K562 (cell line): ENCODE measurements at regions not wholly inside any gene's neighbourhood (a gene's known extent, or its start where the extent isn't known, plus 50 kb on each side); places are given as distances from the start of the nearest gene placed in this dataset.

Experiments
- ATAC-seq: fragments of 200-7000 bp; cut with Tn5 transposase; 3 replicates; pipeline ENCODE4 v1.9.1; 2020; ENCODE audit warnings: moderate library complexity
- BruUV-seq: library from RNA; stranded (reverse); fragments of 400-500 nt; replicated peaks from 2 replicates; lab custom pipeline; 2021; lab: Mats Ljungman, UMichigan
- CTCF ChIA-PET: fragments of 300-600 bp; formaldehyde crosslinking; extraction: SDS; loops from one replicate; lab custom pipeline; 2021; ENCODE audit warnings: low intra/inter-chr PET ratio; lab: Yijun Ruan, JAX
- POLR2A ChIA-PET: fragments of 300-600, 350-650 bp; sonication (Branson Sonifier 250); formaldehyde crosslinking; extraction: SDS; loops from one replicate; lab custom pipeline; 2021; ENCODE audit warnings: antibody characterized with exemption, inconsistent platforms; lab: Yijun Ruan, JAX
- DNase-seq, 4 experiments: peaks; one replicate each; pipeline versions ENCODE4 v3.0.0 to v3.0.0-alpha.2; 2011 to 2018; ENCODE audit warnings: low spot score in 3 of 4, mixed read lengths in 3 of 4; ENCODE audit errors: extremely low read depth in 1 of 4
- FAIRE-seq: peaks from 2 replicates; lab custom pipeline; 2011; peaks lifted over from hg19 to GRCh38; lab: Jason Lieb, UNC
- H2AFZ ChIP-seq: 2 replicates; pipeline ENCODE4 v1.6.0; 2011; ENCODE audit warnings: low read depth, low read length, control low read depth, inconsistent platforms
- H3K27ac ChIP-seq: fragments of 200-600 bp; 3 replicates; pipeline ENCODE4 v1.8.0; 2011; ENCODE audit warnings: low read depth, mild to moderate bottlenecking, control low read depth, inconsistent platforms, low read length, moderate library complexity, mixed read lengths; ENCODE audit errors: extremely low read depth
- H3K27me3 ChIP-seq, 2 experiments: fragments of 300-600 bp in 1 of 2; 2 replicates in 1 of 2; 3 replicates in 1 of 2; pipeline versions ENCODE4 v1.6.0 to v1.8.0; 2011; ENCODE audit warnings: inconsistent platforms in 2 of 2, low read length in 2 of 2, mild to moderate bottlenecking in 1 of 2, mixed read lengths in 1 of 2, moderate library complexity in 1 of 2; ENCODE audit not compliant: control insufficient read depth in 2 of 2, insufficient read depth in 2 of 2
- H3K36me3 ChIP-seq: fragments of 300-600 bp; 3 replicates; pipeline ENCODE4 v1.8.0; 2011; ENCODE audit warnings: mild to moderate bottlenecking, low read length, inconsistent platforms; ENCODE audit not compliant: control insufficient read depth, insufficient read depth
- H3K4me1 ChIP-seq, 2 experiments: fragments of 200-600 bp in 1 of 2; replicated peaks in 1 of 2; 2 replicates in 1 of 2; 3 replicates in 1 of 2; pipeline versions ENCODE4 v1.5.1 to v1.8.0; 2011; ENCODE audit warnings: inconsistent platforms in 2 of 2, low read length in 2 of 2, mild to moderate bottlenecking in 1 of 2, mixed read lengths in 1 of 2, moderate library complexity in 1 of 2; ENCODE audit not compliant: control insufficient read depth in 2 of 2, insufficient read depth in 2 of 2
- H3K4me2 ChIP-seq: 2 replicates; pipeline ENCODE4 v1.6.1; 2011; ENCODE audit warnings: low read length, control low read depth, inconsistent platforms, mixed read lengths; ENCODE audit not compliant: insufficient read depth
- H3K4me3 ChIP-seq: fragments of 200-600 bp; sonication (generic), shearing (Covaris generic); 2 replicates; pipeline ENCODE4 v1.5.1; 2016; ENCODE audit warnings: control low read depth, inconsistent platforms
- H3K79me2 ChIP-seq: fragments of 200-600 bp; 3 replicates; pipeline ENCODE4 v1.8.0; 2011; ENCODE audit warnings: low read length, inconsistent platforms; ENCODE audit not compliant: control insufficient read depth, insufficient read depth
- H3K9ac ChIP-seq, 2 experiments: 2 replicates each; pipeline versions ENCODE4 v1.6.0 to v1.6.1; 2011; ENCODE audit warnings: low read depth in 2 of 2, low read length in 2 of 2, control low read depth in 1 of 2, inconsistent platforms in 1 of 2, mild to moderate bottlenecking in 1 of 2, mixed read lengths in 1 of 2; ENCODE audit not compliant: insufficient read depth in 1 of 2
- H3K9me1 ChIP-seq: one replicate; pipeline ENCODE4 v1.6.0; 2011; ENCODE audit warnings: inconsistent platforms, mild to moderate bottlenecking, low read length, moderate library complexity; ENCODE audit not compliant: control insufficient read depth, insufficient read depth
- H3K9me3 ChIP-seq: replicated peaks from 2 replicates; pipeline ENCODE4 v1.5.1; 2011; ENCODE audit warnings: low read depth, low read length, inconsistent platforms; ENCODE audit not compliant: control insufficient read depth, insufficient read depth
- H4K20me1 ChIP-seq: replicated peaks from 2 replicates; pipeline ENCODE4 v1.6.1; 2011; ENCODE audit warnings: low read length, inconsistent platforms, mixed read lengths; ENCODE audit not compliant: control insufficient read depth, insufficient read depth
- ARID4B ChIP-seq: sonication (generic); formaldehyde crosslinking; IDR thresholded peaks from 2 replicates; pipeline ENCODE4 v1.8.0; 2022; ENCODE audit warnings: mild to moderate bottlenecking, missing genetic modification reagents
- ATF4 ChIP-seq: fragments of 450-650 bp; formaldehyde crosslinking; IDR thresholded peaks from 2 replicates; pipeline ENCODE4 v1.4.0; 2022; ENCODE audit warnings: mild to moderate bottlenecking, moderate library complexity
- FUS ChIP-seq: fragments of 200-400 bp; formaldehyde crosslinking; optimal IDR thresholded peaks from 2 replicates; pipeline ENCODE3; 2017; ENCODE audit warnings: low read depth, low read length
- GATA2 ChIP-seq: sonication (generic); formaldehyde crosslinking; IDR thresholded peaks from 2 replicates; pipeline ENCODE4 v1.4.0; 2020; ENCODE audit warnings: mild to moderate bottlenecking, missing genetic modification reagents
- GATAD2A ChIP-seq: fragments of 450-650 bp; IDR thresholded peaks from 2 replicates; pipeline ENCODE4 v1.6.1; 2017
- NFXL1 ChIP-seq: fragments of 450-650 bp; formaldehyde crosslinking; IDR thresholded peaks from 2 replicates; pipeline ENCODE4 v1.4.0; 2021; ENCODE audit warnings: mild to moderate bottlenecking
- RBFOX2 ChIP-seq: fragments of 200-400 bp; formaldehyde crosslinking; IDR thresholded peaks from 2 replicates; pipeline ENCODE4 v1.6.1; 2017; ENCODE audit warnings: low read depth, mild to moderate bottlenecking, low read length, moderate library complexity
- RCOR1 ChIP-seq, 2 experiments: IDR thresholded peaks; 2 replicates each; pipeline ENCODE4 v1.6.1; 2012; ENCODE audit warnings: low read depth in 2 of 2, low read length in 2 of 2, borderline replicate concordance in 1 of 2, improper control_type of control experiment in 1 of 2
- SREBF2 ChIP-seq: sonication (generic); formaldehyde crosslinking; IDR thresholded peaks from 2 replicates; pipeline ENCODE4 v1.4.0; 2020; ENCODE audit warnings: mild to moderate bottlenecking, missing genetic modification reagents
- ZNF436 ChIP-seq: fragments of 250-450, 450-650 bp; sonication (Bioruptor Pico); formaldehyde crosslinking; IDR thresholded peaks from 2 replicates; pipeline ENCODE4 v1.7.0; 2020; ENCODE audit warnings: mild to moderate bottlenecking
- WGBS: fragments of 100-300 bp; shearing (Covaris generic); methylation state at CpG from one replicate; pipeline ENCODE4 v1.1.6; 2016; ENCODE audit warnings: low coverage, mixed read lengths; ENCODE audit not compliant: insufficient coverage; ENCODE audit errors: missing lambda C conversion rate; 5-methylcytosine and 5-hydroxymethylcytosine counted together
- in situ Hi-C: fragments of 300-500 bp; cut with MboI; formaldehyde crosslinking; loops from 4 replicates; pipeline ENCODE4 v1.15.0; 2018; ENCODE audit warnings: inconsistent platforms, mixed read lengths
- intact Hi-C: fragments of 100-400 bp; cut with micrococcal nuclease; formaldehyde crosslinking; loops from 2 replicates; pipeline ENCODE4 v1.14.2; 2022
- TF ChIP-seq, protein P1 (sequence below), 3 experiments: IDR thresholded peaks in 2 of 3; conservative IDR thresholded peaks in 1 of 3; 2 replicates each; pipeline ENCODE4 v1.5.1; 2011 to 2012; ENCODE audit warnings: low read length in 3 of 3, mild to moderate bottlenecking in 3 of 3, control low read depth in 2 of 3, improper control_type of control experiment in 1 of 3, inconsistent platforms in 1 of 3, low read depth in 1 of 3, mixed read lengths in 1 of 3, moderate library complexity in 1 of 3; ENCODE audit not compliant: insufficient read depth in 2 of 3

DNA sequence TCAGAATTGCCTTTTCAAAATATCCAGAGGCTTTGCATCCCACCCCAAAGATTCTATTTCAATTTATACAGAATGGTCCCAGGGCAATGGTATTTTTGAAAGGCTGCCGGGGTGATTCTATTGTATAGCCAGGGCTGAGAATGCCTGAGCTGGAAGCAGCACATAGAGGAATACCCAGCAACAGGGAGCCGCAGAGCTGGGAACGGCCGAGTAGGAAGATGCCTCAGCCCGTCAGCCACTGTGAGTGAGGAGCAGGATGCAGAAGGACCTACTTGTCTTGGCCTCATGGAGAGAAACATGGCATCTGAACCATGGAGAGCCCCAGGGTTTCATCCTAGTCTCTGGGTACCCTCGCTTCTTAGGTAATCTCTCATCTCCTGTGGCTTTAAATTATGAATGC, 170.8 kb upstream of the FHL2 start:
- no peaks in the 10 kb centered on the region for H3K36me3 ChIP-seq
- H3K9ac ChIP-seq, result no peak overlapping the region
- H3K27ac ChIP-seq, result no peak overlapping the region
- TF ChIP-seq ZNF436 (CRISPR knock-in tag), result no peak
- no peak for TF ChIP-seq ATF4 (CRISPR knock-in tag)
- no peak for TF ChIP-seq GATAD2A
- TF ChIP-seq RBFOX2, result no peak
- no peak for TF ChIP-seq SREBF2 (CRISPR knock-in tag)
- TF ChIP-seq RCOR1 (IDR thresholded peaks at IDR 0.05; ENCODE audit: borderline replicate concordance in 1 of 2, low read depth in 2 of 2, low read length in 2 of 2), result no peak
- TF ChIP-seq GATA2 (CRISPR knock-in tag), result no peak
- TF ChIP-seq NFXL1 (CRISPR knock-in tag), result no peak
- TF ChIP-seq, protein P1, sequence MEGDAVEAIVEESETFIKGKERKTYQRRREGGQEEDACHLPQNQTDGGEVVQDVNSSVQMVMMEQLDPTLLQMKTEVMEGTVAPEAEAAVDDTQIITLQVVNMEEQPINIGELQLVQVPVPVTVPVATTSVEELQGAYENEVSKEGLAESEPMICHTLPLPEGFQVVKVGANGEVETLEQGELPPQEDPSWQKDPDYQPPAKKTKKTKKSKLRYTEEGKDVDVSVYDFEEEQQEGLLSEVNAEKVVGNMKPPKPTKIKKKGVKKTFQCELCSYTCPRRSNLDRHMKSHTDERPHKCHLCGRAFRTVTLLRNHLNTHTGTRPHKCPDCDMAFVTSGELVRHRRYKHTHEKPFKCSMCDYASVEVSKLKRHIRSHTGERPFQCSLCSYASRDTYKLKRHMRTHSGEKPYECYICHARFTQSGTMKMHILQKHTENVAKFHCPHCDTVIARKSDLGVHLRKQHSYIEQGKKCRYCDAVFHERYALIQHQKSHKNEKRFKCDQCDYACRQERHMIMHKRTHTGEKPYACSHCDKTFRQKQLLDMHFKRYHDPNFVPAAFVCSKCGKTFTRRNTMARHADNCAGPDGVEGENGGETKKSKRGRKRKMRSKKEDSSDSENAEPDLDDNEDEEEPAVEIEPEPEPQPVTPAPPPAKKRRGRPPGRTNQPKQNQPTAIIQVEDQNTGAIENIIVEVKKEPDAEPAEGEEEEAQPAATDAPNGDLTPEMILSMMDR (IDR thresholded peaks at IDR 0.05 in 2 of 3, conservative IDR thresholded peaks at IDR 0.05 in 1 of 3; ENCODE audit: insufficient read depth in 2 of 3, low read depth in 1 of 3, low read length in 3 of 3), result no peak
- TF ChIP-seq FUS, result no peak
- no peak for TF ChIP-seq ARID4B (CRISPR knock-in tag)
- H3K79me2 ChIP-seq, result no peaks in the 10 kb centered on the region
- DNase-seq (no peak), ATAC-seq (no peak), FAIRE-seq (no peak)
- no peaks in the 10 kb centered on the region for H3K9me1 ChIP-seq
- intact Hi-C loops (loop anchor here (10.0 kb wide), 2 partner anchors 345 to 975 kb away; no protein-coding TSS in a partner anchor), in situ Hi-C loops (no loop called here)
- no peaks in the 10 kb centered on the region for H4K20me1 ChIP-seq
- H2AFZ ChIP-seq, result no peak overlapping the region
- POLR2A ChIA-PET, result no interaction called here
- peaks cover 32 to 66% of the 10 kb centered on the region in 2 experiments for H3K27me3 ChIP-seq
- no TSS peak for BruUV-seq
- 6% methylated on average over 6 of the region's 6 CpGs for WGBS
- CTCF ChIA-PET, result no interaction called here
- H3K4me3 ChIP-seq, result no peak overlapping the region
- no peaks in the 10 kb centered on the region for H3K4me1 ChIP-seq
- no peaks in the 10 kb centered on the region for H3K9me3 ChIP-seq
- H3K4me2 ChIP-seq, result no peak overlapping the region
